ENCODE measurements at regions not wholly inside any gene's neighbourhood (a gene's known extent, or its start where the extent isn't known, plus 50 kb on each side); places are given as distances from the start of the nearest gene placed in this dataset.
"Not testable (repeated sequence)": the region's sequence is repeated elsewhere in the genome, so short reads cannot be mapped to it uniquely, and the experiment has no call there.

- POLR2A ChIA-PET, result no interaction called here
Observed at GRCh38 chr10:29698773-29699490, 64.2 kb upstream of the SVIL start.

GRCh38 chr10:29696581-29696980, 61.8 kb upstream of the SVIL start:
- DNase-seq (ENCODE audit: low spot score); ATAC-seq; H4K20me1 ChIP-seq (ENCODE audit: insufficient read depth, low read length); H2AFZ ChIP-seq (ENCODE audit: low read length); H3K79me2 ChIP-seq (ENCODE audit: insufficient read depth, low read length); POLR2A ChIA-PET; CTCF ChIA-PET (ENCODE audit: low intra/inter-chr PET ratio, low total read pairs); H3K27ac ChIP-seq (ENCODE audit: extremely low read length, insufficient read depth, low read length); H3K4me2 ChIP-seq (ENCODE audit: low read depth, low read length); in situ Hi-C loops (cut with HindIII; ENCODE audit: extremely low pct_ligation_motif_present, low pct_unique_long_range_greater_than_20kb); H3K9me3 ChIP-seq (ENCODE audit: low read length); H3K4me3 ChIP-seq (replicated peaks in 1 of 3; ENCODE audit: insufficient read depth in 1 of 3, low read depth in 2 of 3, low read length in 3 of 3); intact Hi-C loops (cut with micrococcal nuclease; ENCODE audit: unreplicated experiment); H3K36me3 ChIP-seq (replicated peaks in 1 of 2; ENCODE audit: control insufficient read depth in 1 of 2, insufficient read depth in 2 of 2, low read length in 2 of 2); BruUV-seq (replicated peaks); H3K9ac ChIP-seq (ENCODE audit: insufficient read depth, low read depth, low read length); H3K27me3 ChIP-seq (ENCODE audit: control insufficient read depth in 1 of 2, insufficient read depth in 2 of 2, low read length in 2 of 2); FAIRE-seq: not testable (repeated sequence)
- WGBS (ENCODE audit: low lambda C conversion rate), result 100% methylated on average over 9 of the region's 30 CpGs
- peaks cover 11% of the 10 kb centered on the region; the same call in 1 of the 2 replicates for H3K4me1 ChIP-seq (ENCODE audit: insufficient read depth, low read length)

More at GRCh38 chr10:29698773-29699490, 64.2 kb upstream of the SVIL start:
- DNase-seq (ENCODE audit: low spot score) (no peak), ATAC-seq (no peak), FAIRE-seq (no peak)
- Histone ChIP-seq H3K36me3 (replicated peaks in 1 of 2; ENCODE audit: control insufficient read depth in 1 of 2, insufficient read depth in 2 of 2, low read length in 2 of 2) (no peaks in the 10 kb centered on the region), H3K27ac (ENCODE audit: extremely low read length, insufficient read depth, low read length) (no peak overlapping the region), H3K9ac (ENCODE audit: insufficient read depth, low read depth, low read length) (no peak overlapping the region), H3K27me3 (ENCODE audit: control insufficient read depth in 1 of 2, insufficient read depth in 2 of 2, low read length in 2 of 2) (no peaks in the 10 kb centered on the region), H3K4me1 (ENCODE audit: insufficient read depth, low read length) (peaks cover 25% of the 10 kb centered on the region), H3K9me3 (ENCODE audit: low read length) (no peaks in the 10 kb centered on the region), H3K79me2 (ENCODE audit: insufficient read depth, low read length) (no peaks in the 10 kb centered on the region), H4K20me1 (ENCODE audit: insufficient read depth, low read length) (no peaks in the 10 kb centered on the region), H3K4me3 (replicated peaks in 1 of 3; ENCODE audit: insufficient read depth in 1 of 3, low read depth in 2 of 3, low read length in 3 of 3) (no peak overlapping the region), H2AFZ (ENCODE audit: low read length) (no peak overlapping the region), H3K4me2 (ENCODE audit: low read depth, low read length) (no peak overlapping the region)
- intact Hi-C loops (cut with micrococcal nuclease; ENCODE audit: unreplicated experiment), result no loop called here
- CTCF ChIA-PET (ENCODE audit: low intra/inter-chr PET ratio, low total read pairs), result no interaction called here
- in situ Hi-C loops (cut with HindIII; ENCODE audit: extremely low pct_ligation_motif_present, low pct_unique_long_range_greater_than_20kb), result no loop called here
- TF ChIP-seq MAFK (conservative IDR thresholded peaks at IDR 0.05 in 1 of 2, IDR thresholded peaks at IDR 0.05 in 1 of 2; ENCODE audit: low read length in 2 of 2), result no peak
- no TSS peak for BruUV-seq (replicated peaks)
- 89% methylated on average over 8 of the region's 8 CpGs for WGBS (ENCODE audit: low lambda C conversion rate)
